GM18508 (cell line): ENCODE measurements at regions not wholly inside any gene's neighbourhood (a gene's known extent, or its start where the extent isn't known, plus 50 kb on each side); places are given as distances from the start of the nearest gene placed in this dataset.
"Not testable (repeated sequence)": the region's sequence is repeated elsewhere in the genome, so short reads cannot be mapped to it uniquely, and the experiment has no call there.

Source experiments
- ATAC-seq: cut with Tn5 transposase; IDR thresholded peaks from one replicate; pipeline ENCODE4 v1.9.1; 2021; ENCODE audit warnings: moderate number of reproducible peaks; ENCODE audit not compliant: insufficient read depth, unreplicated experiment

DNA sequence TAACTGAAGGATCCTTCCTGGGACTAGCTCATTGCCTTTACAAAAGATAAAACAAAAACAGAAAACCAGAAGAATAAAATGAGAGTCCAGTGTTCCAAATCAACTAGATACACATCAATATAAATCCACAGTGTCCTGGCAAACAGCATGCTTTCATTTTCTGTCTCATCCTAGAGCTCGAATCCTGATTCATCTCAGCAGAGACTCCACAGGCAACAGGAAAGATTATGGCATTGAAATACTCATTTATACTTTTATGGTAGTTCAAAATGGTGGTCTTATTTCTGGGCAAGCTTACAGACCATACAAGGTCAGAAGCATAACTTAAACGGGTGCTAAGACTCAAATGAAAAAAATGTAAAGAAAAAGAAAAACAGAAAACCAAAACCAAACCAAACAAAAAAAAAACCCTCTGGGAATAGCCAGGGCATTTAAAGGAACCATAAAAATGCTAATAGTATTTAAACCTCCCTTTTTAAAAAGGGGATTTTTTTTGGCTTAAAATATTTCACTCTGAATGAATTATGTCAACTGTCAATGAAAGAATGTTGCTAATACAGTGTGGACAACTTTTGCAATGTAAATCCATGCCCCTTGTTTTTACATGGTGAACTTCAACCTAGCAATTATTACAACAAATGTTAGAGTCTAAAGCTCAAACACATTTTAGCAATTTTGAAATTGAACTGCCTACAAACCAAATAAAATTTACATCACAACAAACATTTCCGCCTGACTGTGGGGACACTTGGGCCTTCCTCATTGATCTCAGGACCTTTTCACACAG, 57.9 kb downstream of the GPR101 start:
- ATAC-seq: no peak

DNA sequence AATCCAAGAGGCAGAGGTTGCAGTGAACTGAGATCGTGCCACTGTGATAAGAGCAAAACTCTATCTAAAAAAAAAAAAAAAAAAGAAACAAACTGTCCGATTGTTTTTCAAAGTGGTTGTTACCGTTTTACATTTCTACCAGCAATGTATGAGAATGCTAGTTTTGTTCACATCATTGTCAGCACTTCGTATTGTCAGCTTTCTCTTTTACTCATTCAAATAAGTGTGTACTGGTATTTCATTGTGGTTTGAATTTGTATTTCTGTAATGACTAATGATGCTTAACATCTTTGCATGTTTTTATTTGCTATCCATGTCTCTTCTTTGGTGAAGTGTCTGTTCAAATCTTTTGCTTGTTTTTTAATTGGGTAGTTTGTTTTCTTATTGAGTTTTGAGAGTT, 65.8 kb downstream of the GPR101 start:
- ATAC-seq: no peak

DNA sequence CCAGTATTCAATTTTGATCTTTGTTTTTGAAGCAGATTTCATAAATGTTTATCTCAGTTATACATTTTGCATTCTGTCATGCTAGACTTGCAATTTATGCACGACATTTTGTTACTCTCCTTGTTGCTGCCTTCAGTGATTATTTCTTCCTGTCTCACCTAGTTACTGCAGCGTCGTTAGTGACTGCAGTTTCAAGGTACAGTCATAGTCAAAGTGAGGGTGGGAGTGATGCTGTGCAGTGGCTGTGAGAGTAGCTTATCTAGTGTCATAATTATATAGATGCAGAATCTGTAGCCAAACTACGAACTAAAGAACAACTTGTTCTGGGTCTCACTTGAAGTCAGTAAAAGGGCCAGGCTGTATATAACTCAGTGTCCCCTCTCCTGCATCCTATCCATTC, 69.8 kb downstream of the GPR101 start:
- ATAC-seq: no peak

DNA sequence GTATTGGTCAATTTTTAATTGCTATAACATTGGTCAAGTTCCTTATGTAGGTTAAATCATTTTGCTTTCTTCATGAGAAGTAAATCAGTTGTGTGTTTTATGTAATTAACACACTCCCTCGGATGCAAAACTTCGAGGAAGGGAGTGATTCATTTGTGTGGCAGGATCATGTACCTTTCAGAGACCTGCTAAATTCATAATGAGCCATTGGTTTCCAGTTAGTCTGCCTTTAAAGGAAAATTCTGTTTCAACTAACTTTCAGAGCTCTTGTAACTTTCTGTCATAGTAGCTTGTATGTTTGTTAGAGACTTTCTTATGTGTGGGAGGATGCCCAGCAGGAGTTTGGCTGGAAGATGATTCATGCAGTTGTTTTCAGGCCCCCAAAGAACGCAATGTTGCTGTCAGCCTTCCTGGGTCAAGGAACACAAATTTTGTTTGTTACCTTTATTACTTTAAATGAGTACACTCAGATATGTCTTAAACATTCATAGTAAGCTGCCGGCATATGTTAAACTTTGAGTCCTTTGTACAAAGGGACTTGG, 72.1 kb downstream of the GPR101 start:
- ATAC-seq: no peak

DNA sequence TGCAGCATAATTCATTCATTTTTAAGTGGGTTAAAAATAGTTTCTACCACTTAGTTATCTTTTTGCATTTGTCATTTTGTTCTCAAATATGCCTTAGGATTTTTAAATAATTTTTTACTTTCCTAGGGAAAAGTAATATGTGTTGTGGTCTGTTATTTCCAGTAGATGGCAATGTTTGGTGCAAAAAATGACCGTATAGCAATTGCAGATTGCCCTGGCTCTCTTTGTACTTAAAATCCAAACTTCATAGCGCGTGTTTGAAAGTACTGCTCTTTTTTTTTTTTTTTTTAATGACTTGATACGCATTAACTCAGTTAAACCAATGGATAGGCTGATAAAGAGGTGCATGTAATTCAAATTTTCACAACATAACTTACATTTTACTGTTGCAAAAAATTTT, 74.4 kb upstream of the RBMX start:
- no peak for ATAC-seq

DNA sequence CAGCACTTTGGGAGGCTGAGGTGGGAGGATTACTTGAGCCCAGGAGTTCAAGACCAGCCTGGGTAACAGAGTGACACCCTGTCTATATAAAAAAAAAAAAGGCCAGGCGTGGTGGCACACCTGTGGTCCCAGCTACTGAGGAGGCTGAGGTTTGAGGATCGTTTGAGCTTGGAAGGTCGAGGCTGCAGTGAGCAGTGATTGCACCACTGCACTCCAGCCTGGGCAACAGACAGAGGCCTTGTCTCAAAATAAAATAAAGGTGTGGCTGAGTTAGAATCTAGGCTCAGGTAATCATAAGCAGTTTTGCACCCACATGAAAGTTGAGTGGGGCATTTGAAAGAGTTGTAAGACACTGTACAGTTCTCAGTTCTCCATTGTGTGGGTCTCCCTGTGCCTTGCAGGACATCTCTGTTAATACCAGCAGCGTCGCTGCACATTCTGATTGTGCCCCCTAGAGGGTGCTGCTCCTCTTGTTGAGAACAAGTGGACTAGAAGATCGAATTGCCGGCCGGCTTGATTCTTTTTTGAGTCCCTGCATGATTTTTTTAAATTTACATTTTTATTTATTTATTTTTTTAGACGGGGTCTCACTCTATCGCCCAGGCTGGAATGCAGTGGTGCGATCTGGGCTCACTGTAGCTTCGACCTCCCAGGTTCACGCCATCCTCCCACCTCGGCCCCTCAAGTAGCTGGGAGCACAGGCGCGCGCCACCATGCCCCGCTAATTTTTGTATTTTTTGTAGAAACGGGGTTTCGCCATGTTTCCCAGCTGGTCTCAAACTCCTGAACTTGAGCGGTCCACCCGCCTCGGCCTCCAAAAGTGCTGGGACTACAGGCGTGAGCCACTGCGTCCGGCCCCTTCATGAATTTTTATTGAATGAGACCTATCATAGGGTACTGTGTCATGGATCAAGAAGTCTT, 73.6 kb upstream of the RBMX start:
- peak; percentile 81 for ATAC-seq

DNA sequence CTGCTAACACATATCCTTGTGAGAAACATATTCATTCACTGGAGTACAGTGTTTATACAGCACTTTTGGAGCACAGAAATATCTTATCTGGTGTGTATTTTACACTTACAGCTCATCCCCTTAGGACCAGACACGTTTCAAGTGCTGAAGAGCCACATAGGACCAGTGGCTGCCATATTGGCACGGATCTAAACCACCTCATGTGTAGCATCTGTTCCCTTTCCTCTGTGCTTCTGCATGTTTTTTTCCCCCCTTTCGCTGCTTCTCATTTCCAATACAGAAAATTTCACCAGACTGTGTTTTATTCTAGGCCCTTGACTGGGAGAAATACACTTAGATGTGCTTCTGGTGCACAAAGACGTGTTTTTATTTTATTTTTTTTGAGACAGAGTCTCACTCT, 69.7 kb upstream of the RBMX start:
- no peak for ATAC-seq

DNA sequence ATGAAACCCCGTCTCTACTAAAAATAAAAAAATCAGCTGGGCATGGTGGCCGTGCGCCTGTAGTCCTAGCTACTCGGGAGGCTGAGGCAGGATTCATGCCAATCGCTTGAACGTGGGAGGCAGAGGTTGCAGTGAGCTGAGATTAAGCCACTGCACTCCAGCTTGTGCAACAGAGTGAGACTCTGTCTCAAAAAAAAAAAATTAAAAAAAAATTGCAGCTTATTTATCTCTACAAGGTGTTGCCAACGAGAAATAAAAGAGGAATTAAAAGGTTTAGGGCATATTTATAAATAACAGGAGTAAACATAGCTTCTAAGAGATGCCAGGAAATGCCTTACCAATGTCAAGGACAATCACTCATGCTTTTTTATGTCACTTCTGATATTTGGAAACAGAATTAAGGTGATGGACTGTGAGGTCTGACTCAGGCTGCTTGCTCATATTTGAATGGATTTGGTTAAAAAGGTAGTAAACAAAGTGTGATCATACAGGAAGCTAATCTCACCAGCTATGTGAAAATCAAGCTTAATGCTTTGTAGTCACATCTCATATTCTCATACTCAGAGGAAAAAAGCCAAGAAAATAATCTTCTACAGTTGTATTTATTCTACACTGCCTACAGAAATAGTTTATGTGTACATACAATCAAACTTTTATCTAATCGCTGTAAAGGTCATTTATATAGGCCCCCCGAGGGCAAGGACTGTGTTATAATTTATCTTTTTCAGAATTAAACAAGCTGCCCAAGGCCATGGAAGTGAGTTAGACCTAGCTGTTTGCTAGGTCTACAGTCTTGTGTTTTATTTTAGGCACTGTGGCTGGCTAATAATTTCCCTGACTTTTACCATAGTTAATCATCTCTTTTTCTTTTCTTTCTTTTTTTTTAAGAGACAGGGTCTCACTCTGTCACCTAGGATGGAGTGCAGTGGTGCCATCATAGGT, 61.1 kb upstream of the RBMX start:
- no peak for ATAC-seq

DNA sequence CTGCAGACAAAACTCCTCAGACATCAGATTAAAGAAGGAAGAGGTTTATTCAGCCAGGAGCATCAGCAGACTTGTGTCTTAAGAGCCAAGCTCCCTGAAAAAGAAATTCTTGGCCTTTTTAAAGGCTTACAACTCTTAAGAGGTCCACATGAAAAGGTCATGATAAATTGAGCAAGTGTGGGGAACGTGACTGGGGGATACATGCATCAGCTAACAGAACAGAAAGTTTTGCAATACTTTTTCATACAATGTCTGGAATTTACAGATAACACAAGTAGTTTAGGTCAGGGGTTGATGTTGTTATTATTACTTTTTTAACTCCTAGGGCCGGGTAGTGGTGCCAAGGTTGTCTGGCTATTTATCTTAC, 55.6 kb upstream of the RBMX start:
- no peak for ATAC-seq

DNA sequence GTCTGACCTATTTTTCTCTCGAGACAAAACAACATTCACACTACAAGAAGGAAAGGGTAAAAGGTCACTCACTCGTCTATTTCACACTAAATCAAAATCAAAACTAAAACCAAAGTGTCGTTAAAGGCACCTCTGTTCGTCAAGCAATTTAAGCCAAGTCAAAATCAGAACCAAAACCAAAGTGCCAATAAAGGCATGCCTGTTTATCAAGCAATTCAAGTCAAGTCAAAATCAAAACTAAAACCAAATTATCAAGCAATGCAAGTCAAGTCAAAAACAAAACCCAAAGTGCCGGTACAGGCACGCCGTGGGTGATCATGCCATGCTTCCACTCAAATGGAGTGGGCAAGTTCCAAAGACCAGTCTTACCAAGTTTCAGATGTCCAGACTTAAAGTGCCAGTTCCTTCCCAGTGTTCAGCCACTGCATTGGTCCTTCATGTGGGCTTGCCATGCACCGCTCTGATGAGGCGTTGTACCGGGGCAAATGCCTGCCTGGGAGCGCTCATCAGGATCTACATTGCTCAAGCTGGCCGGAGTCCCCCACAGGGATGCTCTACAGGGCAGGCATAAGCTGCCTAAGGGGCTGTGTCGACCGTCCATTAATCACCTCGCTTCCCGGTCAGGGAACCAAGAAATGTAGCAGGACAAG, 55.1 kb upstream of the RBMX start:
- not testable (repeated sequence) for ATAC-seq

DNA sequence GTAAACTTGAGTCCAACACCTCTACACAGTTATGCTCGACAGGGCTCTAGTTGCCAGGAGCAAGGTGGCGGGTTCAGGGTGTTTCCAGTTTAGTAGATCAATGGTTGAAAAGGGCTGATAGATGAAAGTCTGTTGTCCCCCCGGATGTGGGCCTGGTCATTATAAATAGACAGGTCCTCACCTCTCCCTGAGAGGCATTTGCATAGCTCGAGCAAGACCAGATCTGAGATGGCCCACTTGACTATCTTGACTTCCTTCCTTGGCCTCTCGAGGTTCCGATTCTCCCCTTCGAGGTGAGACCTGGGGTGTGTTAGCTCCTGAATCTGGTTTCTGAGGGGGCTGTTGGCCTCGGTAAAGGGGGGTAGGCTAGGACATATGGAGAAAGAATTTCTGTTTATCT, 54.1 kb upstream of the RBMX start:
- ATAC-seq: not testable (repeated sequence)

DNA sequence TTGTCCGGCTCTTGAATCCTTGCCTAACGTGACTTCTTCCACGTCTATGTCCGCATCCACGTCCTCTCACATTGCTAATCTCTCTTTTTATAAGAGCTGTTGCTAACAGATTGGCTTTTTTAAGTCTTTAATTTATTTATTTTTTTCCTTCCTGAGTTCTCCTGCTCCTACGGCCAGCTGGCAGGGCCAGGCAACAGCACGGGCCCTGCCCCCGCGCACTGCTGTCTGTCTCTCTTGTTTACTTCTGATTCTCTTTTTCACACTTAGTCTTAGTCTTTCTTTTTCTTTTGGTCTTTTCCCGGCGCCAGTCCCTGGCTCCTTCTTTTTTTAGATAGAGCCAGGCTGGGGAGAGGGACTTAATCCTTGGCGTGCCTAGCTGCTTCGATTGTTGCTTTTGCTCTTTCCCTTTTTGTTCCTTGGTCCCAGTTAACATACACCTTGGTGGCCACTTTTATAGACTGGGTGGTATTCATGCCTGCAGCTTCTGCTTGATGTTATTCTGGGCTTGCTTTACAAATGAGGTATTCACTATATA, 53.2 kb upstream of the RBMX start:
- no peak for ATAC-seq

DNA sequence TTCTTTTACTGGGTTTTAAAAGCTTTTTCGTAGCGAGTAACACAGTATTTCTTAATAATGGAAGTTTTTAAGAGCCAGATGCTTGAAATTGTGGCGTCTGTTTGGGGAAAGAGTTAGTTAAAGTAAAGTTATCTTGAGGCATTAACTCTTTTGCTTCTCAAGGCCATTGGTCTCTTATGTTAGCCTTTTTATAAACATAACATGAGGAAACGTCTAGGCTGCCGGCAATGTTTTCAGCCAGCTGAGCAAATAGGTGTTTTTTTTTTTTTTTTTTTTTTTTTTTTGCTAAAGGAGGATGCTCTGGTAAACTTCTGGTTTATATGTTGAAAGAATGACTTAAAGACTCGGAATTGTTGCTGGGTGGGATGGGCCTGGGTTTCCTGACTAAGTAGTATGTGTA, 51.1 kb upstream of the RBMX start:
- no peak for ATAC-seq
